HepG2 (cell line): ENCODE measurements at regions not wholly inside any gene's neighbourhood (a gene's known extent, or its start where the extent isn't known, plus 50 kb on each side); places are given as distances from the start of the nearest gene placed in this dataset.

Experiments used
- CTCF ChIP-seq: sonication (generic); formaldehyde crosslinking; IDR thresholded peaks from 2 replicates; pipeline ENCODE4 v1.5.0; 2020; ENCODE audit warnings: mild to moderate bottlenecking, missing genetic modification reagents, moderate library complexity
- IKZF4 ChIP-seq: sonication (generic); formaldehyde crosslinking; IDR thresholded peaks from 2 replicates; pipeline ENCODE4 v1.5.1; 2020; ENCODE audit warnings: borderline replicate concordance, mild to moderate bottlenecking, low read depth, missing genetic modification reagents; ENCODE audit errors: not compliant biosample characterization
- JUND ChIP-seq: sonication (generic); formaldehyde crosslinking; IDR thresholded peaks from 2 replicates; pipeline ENCODE4 v1.8.0; 2022; ENCODE audit warnings: mild to moderate bottlenecking, missing genetic modification reagents
- RELA ChIP-seq: sonication (generic); formaldehyde crosslinking; IDR thresholded peaks from 2 replicates; pipeline ENCODE4 v1.4.0; 2020; ENCODE audit warnings: missing genetic modification reagents

GRCh38 chr14:27184427-27184826 lies 586.6 kb upstream of the NOVA1 start:
- TF ChIP-seq JUND (CRISPR knock-in tag) (no peak), CTCF (CRISPR knock-in tag) (no peak), RELA (no peak), IKZF4 (no peak)
